AG09309 (cell line): ENCODE measurements at regions not wholly inside any gene's neighbourhood (a gene's known extent, or its start where the extent isn't known, plus 50 kb on each side); places are given as distances from the start of the nearest gene placed in this dataset.

Experiments
- DNase-seq: peaks from one replicate; pipeline ENCODE4 v3.0.0-alpha.2; 2010; ENCODE audit warnings: low read depth
- H3K4me3 ChIP-seq: 2 replicates; pipeline ENCODE4 v1.5.1; 2011; ENCODE audit warnings: mild to moderate bottlenecking, low read depth, low read length, moderate library complexity; ENCODE audit not compliant: control insufficient read depth
- TF ChIP-seq, protein P1 (sequence below): IDR thresholded peaks from 2 replicates; pipeline ENCODE4 v1.5.1; 2011; ENCODE audit warnings: mild to moderate bottlenecking, low read depth, low read length, inconsistent platforms; ENCODE audit not compliant: insufficient read depth, control insufficient read depth; ENCODE audit errors: missing control alignments

GRCh38 chr17:69921046-69921445 lies 154.0 kb upstream of the KCNJ16 start:
- TF ChIP-seq, protein P1, sequence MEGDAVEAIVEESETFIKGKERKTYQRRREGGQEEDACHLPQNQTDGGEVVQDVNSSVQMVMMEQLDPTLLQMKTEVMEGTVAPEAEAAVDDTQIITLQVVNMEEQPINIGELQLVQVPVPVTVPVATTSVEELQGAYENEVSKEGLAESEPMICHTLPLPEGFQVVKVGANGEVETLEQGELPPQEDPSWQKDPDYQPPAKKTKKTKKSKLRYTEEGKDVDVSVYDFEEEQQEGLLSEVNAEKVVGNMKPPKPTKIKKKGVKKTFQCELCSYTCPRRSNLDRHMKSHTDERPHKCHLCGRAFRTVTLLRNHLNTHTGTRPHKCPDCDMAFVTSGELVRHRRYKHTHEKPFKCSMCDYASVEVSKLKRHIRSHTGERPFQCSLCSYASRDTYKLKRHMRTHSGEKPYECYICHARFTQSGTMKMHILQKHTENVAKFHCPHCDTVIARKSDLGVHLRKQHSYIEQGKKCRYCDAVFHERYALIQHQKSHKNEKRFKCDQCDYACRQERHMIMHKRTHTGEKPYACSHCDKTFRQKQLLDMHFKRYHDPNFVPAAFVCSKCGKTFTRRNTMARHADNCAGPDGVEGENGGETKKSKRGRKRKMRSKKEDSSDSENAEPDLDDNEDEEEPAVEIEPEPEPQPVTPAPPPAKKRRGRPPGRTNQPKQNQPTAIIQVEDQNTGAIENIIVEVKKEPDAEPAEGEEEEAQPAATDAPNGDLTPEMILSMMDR, result no peak
- no peak overlapping the region for H3K4me3 ChIP-seq
- DNase-seq, result no peak

GRCh38 chr17:69928611-69929010 lies 146.4 kb upstream of the KCNJ16 start:
- no peak for DNase-seq
- no peak overlapping the region for H3K4me3 ChIP-seq
- TF ChIP-seq, protein P1, result no peak

- TF ChIP-seq, protein P1, result no peak
- H3K4me3 ChIP-seq, result no peak overlapping the region
- no peak for DNase-seq
Measured at GRCh38 chr17:69936996-69937395, 138.0 kb upstream of the KCNJ16 start.

GRCh38 chr17:69943058-69943457 lies 132.0 kb upstream of the KCNJ16 start:
- DNase-seq, result no peak
- no peak overlapping the region for H3K4me3 ChIP-seq
- TF ChIP-seq, protein P1, result no peak

- no peak for DNase-seq
- no peak overlapping the region for H3K4me3 ChIP-seq
- TF ChIP-seq, protein P1, result no peak
Measured at GRCh38 chr17:69944406-69944805, 130.6 kb upstream of the KCNJ16 start.

GRCh38 chr17:69945698-69946185 lies 129.3 kb upstream of the KCNJ16 start:
- TF ChIP-seq, protein P1, result no peak
- no peak for DNase-seq
- no peak overlapping the region for H3K4me3 ChIP-seq

- TF ChIP-seq, protein P1, result no peak
- DNase-seq, result no peak
- H3K4me3 ChIP-seq, result no peak overlapping the region
Measured at GRCh38 chr17:69947027-69947759, 127.8 kb upstream of the KCNJ16 start.
